HTR-8/SVneo (cell line): ENCODE measurements at regions not wholly inside any gene's neighbourhood (a gene's known extent, or its start where the extent isn't known, plus 50 kb on each side); places are given as distances from the start of the nearest gene placed in this dataset.

Experiments used
- DNase-seq: peaks from one replicate; pipeline ENCODE4 v3.0.0; 2011; ENCODE audit warnings: low spot score, mixed read lengths; ENCODE audit not compliant: insufficient read length
- FAIRE-seq: peaks from 2 replicates; lab custom pipeline; 2011; peaks lifted over from hg19 to GRCh38; lab: Jason Lieb, UNC

- FAIRE-seq (no peak), DNase-seq (no peak)
These were observed 502.9 kb downstream of the HTR7 start for GRCh38 chr10:90354914-90355313.

GRCh38 chr10:90363799-90364483, 493.9 kb downstream of the HTR7 start:
- FAIRE-seq (no peak), DNase-seq (no peak)

DNA sequence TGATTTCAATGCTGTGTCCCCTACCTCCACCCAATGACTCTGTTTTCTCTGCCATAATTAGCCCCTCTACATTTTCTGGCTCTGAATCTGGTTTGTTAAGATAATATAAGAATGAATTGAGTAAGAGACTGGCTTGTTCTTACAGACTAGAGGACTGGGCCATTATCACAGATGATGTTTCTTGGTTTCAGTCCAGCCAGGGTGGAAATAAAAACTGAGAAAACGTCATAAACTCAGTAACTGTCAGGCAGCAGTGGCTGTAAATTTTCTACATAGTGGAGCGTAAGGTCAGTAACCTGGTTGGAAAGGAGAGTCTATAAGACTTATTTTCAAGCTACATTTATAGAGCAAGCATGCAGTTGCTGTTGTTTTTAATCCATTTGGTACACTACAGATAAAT, 485.4 kb downstream of the HTR7 start:
- no peak for FAIRE-seq
- DNase-seq: no peak

DNA sequence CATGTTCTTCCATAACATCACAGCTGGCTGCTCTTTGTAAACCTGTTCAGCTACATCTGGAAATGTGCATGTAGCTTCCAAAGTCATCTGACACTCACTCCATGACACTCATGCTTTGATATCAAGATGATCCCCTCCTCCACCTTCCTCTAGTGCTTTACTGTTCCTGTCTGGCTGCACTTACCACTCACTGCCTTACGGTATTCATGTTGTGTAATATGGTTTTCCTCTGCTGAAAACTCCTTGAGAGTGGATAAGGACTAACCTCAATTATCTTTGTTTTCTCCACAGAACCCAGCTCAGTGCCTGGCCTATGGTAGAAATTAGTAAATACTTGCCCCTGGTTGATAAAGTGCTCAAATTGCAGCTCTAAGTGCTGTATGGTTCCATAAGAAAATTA, 483.9 kb downstream of the HTR7 start:
- FAIRE-seq: no peak
- DNase-seq: no peak

DNA sequence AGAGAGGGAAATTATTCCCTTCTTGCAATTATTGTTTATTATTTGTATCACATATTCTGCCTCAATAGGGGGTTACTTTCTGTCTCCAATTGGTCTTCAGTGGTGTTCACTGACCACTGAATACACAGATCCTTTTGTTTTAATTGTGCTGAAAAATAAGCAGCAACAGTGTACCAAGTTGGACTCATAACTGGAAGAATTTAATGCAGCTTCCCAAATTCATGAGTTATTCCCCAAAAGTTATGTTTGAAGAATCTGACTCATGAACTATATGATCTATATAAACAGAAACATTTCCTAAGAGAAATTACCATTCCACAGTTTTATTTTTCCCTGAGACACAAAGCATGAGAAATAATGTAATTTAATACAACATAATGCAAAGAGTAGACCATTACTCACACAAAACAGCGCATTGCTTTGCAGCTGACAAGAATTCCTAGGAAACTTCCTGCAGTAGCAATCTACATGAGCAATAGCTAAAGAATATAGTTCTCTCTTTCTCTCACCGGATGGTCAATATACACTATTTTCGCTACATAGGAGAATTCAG, 479.2 kb downstream of the HTR7 start:
- FAIRE-seq: no peak
- DNase-seq: no peak

DNA sequence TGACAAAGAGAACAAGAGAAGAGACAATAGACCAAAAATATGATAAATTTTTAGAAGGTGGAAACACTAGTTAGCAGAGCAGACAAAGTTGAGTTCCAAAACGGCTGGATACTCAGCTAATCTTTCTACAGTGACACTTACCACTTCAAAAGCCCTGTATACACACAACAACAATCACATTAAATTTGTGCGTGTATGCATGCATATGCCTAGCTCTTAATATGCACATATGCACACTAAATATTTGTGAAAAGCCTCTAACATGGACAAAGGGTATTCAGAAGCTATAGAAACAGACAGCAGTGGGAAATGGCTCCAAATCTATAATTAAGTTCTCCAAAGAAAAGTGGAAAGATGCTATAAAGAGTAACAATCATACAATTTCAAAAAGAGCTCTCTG, 476.4 kb downstream of the HTR7 start:
- FAIRE-seq (no peak), DNase-seq (no peak)

- FAIRE-seq: no peak
- DNase-seq: no peak
These were observed 468.0 kb downstream of the HTR7 start for GRCh38 chr10:90389876-90390275.

- no peak for FAIRE-seq
- DNase-seq: no peak
These were observed 463.5 kb downstream of the HTR7 start for GRCh38 chr10:90394311-90394710.

GRCh38 chr10:90396721-90397120, 461.1 kb downstream of the HTR7 start:
- DNase-seq (no peak), FAIRE-seq (no peak)

- FAIRE-seq (no peak), DNase-seq (no peak)
These were observed 459.3 kb downstream of the HTR7 start for GRCh38 chr10:90398566-90398965.

DNA sequence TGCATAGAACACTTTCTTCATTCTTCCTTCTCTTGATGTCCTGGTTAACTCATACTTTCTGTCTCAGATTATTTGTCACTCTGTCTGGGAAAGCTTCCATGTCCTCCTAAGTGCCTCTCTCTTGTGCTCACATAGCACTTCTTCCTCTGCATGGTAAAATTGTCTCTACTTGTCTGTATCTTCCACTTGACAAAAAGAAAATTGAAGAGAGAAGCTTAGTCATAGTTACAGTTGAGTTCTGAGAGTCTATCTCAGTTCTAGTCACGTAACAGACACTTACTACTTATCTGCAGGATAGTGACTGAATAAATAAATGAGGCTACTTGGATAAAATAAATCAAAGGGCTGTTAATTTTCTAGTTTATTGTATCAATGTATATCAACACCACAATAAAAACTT, 458.1 kb downstream of the HTR7 start:
- FAIRE-seq (no peak), DNase-seq (no peak)

DNA sequence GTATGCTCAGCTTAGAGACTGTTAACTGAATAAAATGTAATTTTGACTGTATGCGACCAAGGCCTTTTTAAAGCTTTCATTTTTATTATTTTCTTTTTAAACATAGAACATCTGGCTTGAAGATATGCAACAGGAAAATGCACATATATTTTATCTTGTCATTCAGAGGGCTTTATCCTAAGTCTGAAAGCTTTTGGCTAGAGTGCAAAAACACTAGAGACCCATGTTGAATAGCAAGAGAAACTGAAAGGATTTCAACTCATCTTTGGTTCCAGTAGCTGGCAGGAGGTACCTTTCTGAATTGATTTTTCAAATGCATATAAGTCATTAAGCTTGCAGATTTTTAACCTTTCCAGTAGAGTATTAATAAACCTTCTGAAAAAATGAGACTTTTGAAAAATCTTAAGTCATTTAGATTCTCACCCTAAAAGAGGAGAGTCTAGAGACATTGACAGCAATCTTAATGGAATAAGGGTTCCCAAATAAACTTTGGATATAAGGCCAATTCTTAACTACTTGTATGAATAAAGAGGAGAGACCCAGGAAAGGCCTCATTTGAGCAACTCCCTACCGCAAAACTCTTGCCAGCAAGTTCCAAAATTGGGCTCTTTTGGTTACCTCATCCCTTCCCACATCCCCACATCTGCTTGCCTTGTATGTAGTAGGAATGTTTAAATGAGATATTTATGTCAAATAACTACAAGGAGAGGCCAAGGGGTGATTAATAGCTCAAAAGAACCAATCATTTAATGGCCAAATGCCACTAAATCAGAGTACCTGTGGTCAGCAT, 454.4 kb downstream of the HTR7 start:
- DNase-seq: no peak
- no peak for FAIRE-seq

GRCh38 chr10:90407131-90407530, 450.7 kb downstream of the HTR7 start:
- no peak for FAIRE-seq
- no peak for DNase-seq

DNA sequence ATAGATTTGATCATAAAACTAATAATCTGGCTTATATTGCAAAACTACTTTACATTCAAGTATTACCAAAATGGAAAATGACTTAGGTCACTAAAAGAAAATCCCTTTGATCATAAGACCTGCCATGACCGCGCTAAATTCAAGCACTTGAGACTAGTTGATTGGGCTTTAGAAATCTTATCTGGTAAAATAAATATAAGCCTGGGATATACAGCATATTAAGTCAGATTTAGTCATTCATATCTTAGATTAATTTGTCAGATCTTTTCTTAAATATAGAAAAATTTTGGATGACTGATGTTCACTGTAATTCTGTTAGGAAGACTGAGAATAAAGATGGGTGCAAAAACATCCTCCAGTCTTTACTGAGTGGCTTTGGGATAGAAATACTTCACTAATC, 450.0 kb downstream of the HTR7 start:
- no peak for FAIRE-seq
- no peak for DNase-seq

GRCh38 chr10:90412582-90412981, 445.3 kb downstream of the HTR7 start:
- DNase-seq (no peak), FAIRE-seq (no peak)

- FAIRE-seq (no peak), DNase-seq (no peak)
These were observed 444.6 kb downstream of the HTR7 start for GRCh38 chr10:90413196-90413595.

- no peak for DNase-seq
- no peak for FAIRE-seq
These were observed 442.9 kb downstream of the HTR7 start for GRCh38 chr10:90414926-90415325.

DNA sequence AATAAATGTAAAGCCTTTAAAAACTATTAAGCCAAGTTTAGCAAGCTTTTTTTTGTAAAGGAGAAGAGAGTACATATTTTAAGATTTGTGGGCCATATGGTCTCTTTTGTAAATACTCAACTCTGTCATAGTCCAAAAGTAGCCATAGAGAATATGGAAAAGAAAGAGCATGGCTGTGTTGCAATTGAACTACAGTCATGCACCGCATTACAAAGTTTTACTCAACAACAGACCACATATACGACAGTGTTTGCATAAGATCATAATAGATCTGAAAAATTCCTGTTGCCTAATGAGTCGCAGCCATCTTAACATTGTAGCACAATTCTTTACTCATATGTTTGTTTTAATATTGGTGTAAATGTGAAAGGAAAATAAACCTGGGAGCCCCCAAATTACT, 440.8 kb downstream of the HTR7 start:
- FAIRE-seq (no peak), DNase-seq (no peak)

- FAIRE-seq (no peak), DNase-seq (no peak)
These were observed 440.2 kb downstream of the HTR7 start for GRCh38 chr10:90417476-90418210.

GRCh38 chr10:90418869-90419652, 438.8 kb downstream of the HTR7 start:
- DNase-seq (no peak), FAIRE-seq (no peak)
